H7 (cell line): ENCODE measurements at regions not wholly inside any gene's neighbourhood (a gene's known extent, or its start where the extent isn't known, plus 50 kb on each side); places are given as distances from the start of the nearest gene placed in this dataset.

Experiments
- DNase-seq: peaks from one replicate; pipeline ENCODE4 v3.0.0; 2012
- H3K27me3 ChIP-seq: 2 replicates; pipeline ENCODE4 v1.6.0; 2011; ENCODE audit warnings: mild to moderate bottlenecking, low read length; ENCODE audit not compliant: control insufficient read depth, insufficient read depth
- H3K36me3 ChIP-seq: replicated peaks from 2 replicates; pipeline ENCODE4 v1.5.1; 2011; ENCODE audit warnings: low read length; ENCODE audit not compliant: control insufficient read depth, insufficient read depth
- H3K4me3 ChIP-seq: 2 replicates; pipeline ENCODE4 v1.5.1; 2011; ENCODE audit warnings: low read depth, mild to moderate bottlenecking, control low read depth, low read length, moderate library complexity; ENCODE audit not compliant: insufficient read depth

- no peak for DNase-seq
- no peaks in the 10 kb centered on the region; the same call in 1 of the 2 replicates for H3K36me3 ChIP-seq
- H3K27me3 ChIP-seq, result no peaks in the 10 kb centered on the region
- H3K4me3 ChIP-seq, result no peak overlapping the region
These were observed 139.6 kb upstream of the ASB18 start for GRCh38 chr2:236403811-236404210.

- H3K27me3 ChIP-seq, result no peaks in the 10 kb centered on the region
- H3K4me3 ChIP-seq, result no peak overlapping the region
- DNase-seq, result no peak
- no peaks in the 10 kb centered on the region; the same call in 1 of the 2 replicates for H3K36me3 ChIP-seq
These were observed 140.1 kb upstream of the ASB18 start for GRCh38 chr2:236404346-236404745.

- no peak overlapping the region for H3K4me3 ChIP-seq
- H3K27me3 ChIP-seq, result no peaks in the 10 kb centered on the region
- no peak for DNase-seq
- no peaks in the 10 kb centered on the region; the same call in 1 of the 2 replicates for H3K36me3 ChIP-seq
These were observed 141.2 kb upstream of the ASB18 start for GRCh38 chr2:236405357-236405756.

GRCh38 chr2:236408090-236408489 lies 143.9 kb upstream of the ASB18 start:
- DNase-seq, result no peak
- Histone ChIP-seq H3K27me3 (0 out of 2 replicates have a peak, but pooled peaks cover 1% of the 10 kb centered on the region), H3K4me3 (no peak overlapping the region), H3K36me3 (no peaks in the 10 kb centered on the region; the same call in 1 of the 2 replicates)

GRCh38 chr2:236408786-236409185 lies 144.6 kb upstream of the ASB18 start:
- Histone ChIP-seq H3K36me3 (no peaks in the 10 kb centered on the region; the same call in 1 of the 2 replicates), H3K27me3 (0 out of 2 replicates have a peak, but pooled peaks cover 1% of the 10 kb centered on the region), H3K4me3 (no peak overlapping the region)
- no peak for DNase-seq

GRCh38 chr2:236415684-236416444 lies 151.7 kb upstream of the ASB18 start:
- H3K36me3 ChIP-seq, result no peaks in the 10 kb centered on the region
- no peak for DNase-seq

GRCh38 chr2:236417150-236417549 lies 152.5 kb upstream of the ACKR3 start:
- no peak for DNase-seq
- H3K4me3 ChIP-seq, result no peak overlapping the region
- H3K36me3 ChIP-seq, result no peaks in the 10 kb centered on the region
- H3K27me3 ChIP-seq, result 0 out of 2 replicates have a peak, but pooled peaks cover under 1% of the 10 kb centered on the region

More at GRCh38 chr2:236415684-236416444, 151.7 kb upstream of the ASB18 start:
- Histone ChIP-seq H3K27me3 (0 out of 2 replicates have a peak, but pooled peaks cover 1% of the 10 kb centered on the region), H3K4me3 (no peak overlapping the region)

GRCh38 chr2:236430584-236430983 lies 139.0 kb upstream of the ACKR3 start:
- Histone ChIP-seq H3K27me3 (no peaks in the 10 kb centered on the region), H3K36me3 (no peaks in the 10 kb centered on the region), H3K4me3 (no peak overlapping the region)
- DNase-seq, result no peak

GRCh38 chr2:236434593-236434992 lies 135.0 kb upstream of the ACKR3 start:
- Histone ChIP-seq H3K4me3 (no peak overlapping the region), H3K27me3 (no peaks in the 10 kb centered on the region), H3K36me3 (no peaks in the 10 kb centered on the region)
- no peak for DNase-seq

GRCh38 chr2:236440110-236440881 lies 129.3 kb upstream of the ACKR3 start:
- Histone ChIP-seq H3K27me3 (no peaks in the 10 kb centered on the region), H3K36me3 (no peaks in the 10 kb centered on the region), H3K4me3 (no peak overlapping the region)
- no peak for DNase-seq

GRCh38 chr2:236444187-236444586 lies 125.4 kb upstream of the ACKR3 start:
- Histone ChIP-seq H3K36me3 (no peaks in the 10 kb centered on the region), H3K27me3 (no peaks in the 10 kb centered on the region), H3K4me3 (no peak overlapping the region)
- DNase-seq, result no peak

GRCh38 chr2:236445678-236446077 lies 123.9 kb upstream of the ACKR3 start:
- Histone ChIP-seq H3K36me3 (no peaks in the 10 kb centered on the region), H3K27me3 (no peaks in the 10 kb centered on the region)
- DNase-seq, result no peak

GRCh38 chr2:236446521-236446920 lies 123.1 kb upstream of the ACKR3 start:
- Histone ChIP-seq H3K36me3 (no peaks in the 10 kb centered on the region), H3K4me3 (no peak overlapping the region), H3K27me3 (no peaks in the 10 kb centered on the region)
- no peak for DNase-seq

More at GRCh38 chr2:236445678-236446077, 123.9 kb upstream of the ACKR3 start:
- no peak overlapping the region for H3K4me3 ChIP-seq

- Histone ChIP-seq H3K36me3 (no peaks in the 10 kb centered on the region), H3K4me3 (no peak overlapping the region), H3K27me3 (no peaks in the 10 kb centered on the region)
- no peak for DNase-seq
These were observed 120.4 kb upstream of the ACKR3 start for GRCh38 chr2:236449167-236449761.
